MG63 (cell line): ENCODE measurements at regions not wholly inside any gene's neighbourhood (a gene's known extent, or its start where the extent isn't known, plus 50 kb on each side); places are given as distances from the start of the nearest gene placed in this dataset.

Source experiments
- DNase-seq: peaks from one replicate; pipeline ENCODE4 v3.0.0-alpha.2; 2020
- H3K27me3 ChIP-seq: fragments of 250-450 bp; sonication (Bioruptor Pico); 2 replicates; pipeline ENCODE4 v1.5.1; 2020; ENCODE audit warnings: mild to moderate bottlenecking, moderate library complexity
- H3K36me3 ChIP-seq: fragments of 250-450 bp; sonication (Bioruptor Pico); 2 replicates; pipeline ENCODE4 v1.5.1; 2020; ENCODE audit warnings: mild to moderate bottlenecking, moderate library complexity
- H3K4me3 ChIP-seq: fragments of 250-450 bp; sonication (Bioruptor Pico); 2 replicates; pipeline ENCODE4 v1.5.1; 2020; ENCODE audit warnings: mild to moderate bottlenecking, moderate library complexity
- H3K9me3 ChIP-seq: fragments of 250-450 bp; sonication (Bioruptor Pico); 2 replicates; pipeline ENCODE4 v1.5.1; 2020; ENCODE audit warnings: mild to moderate bottlenecking, moderate library complexity

GRCh38 chr10:23994459-23995046, 214.4 kb upstream of the KIAA1217 start:
- H3K36me3 ChIP-seq = no peaks in the 10 kb centered on the region
- no peaks in the 10 kb centered on the region for H3K27me3 ChIP-seq
- DNase-seq = peak; percentile 5
- H3K4me3 ChIP-seq = no peak overlapping the region
- no peaks in the 10 kb centered on the region for H3K9me3 ChIP-seq

DNA sequence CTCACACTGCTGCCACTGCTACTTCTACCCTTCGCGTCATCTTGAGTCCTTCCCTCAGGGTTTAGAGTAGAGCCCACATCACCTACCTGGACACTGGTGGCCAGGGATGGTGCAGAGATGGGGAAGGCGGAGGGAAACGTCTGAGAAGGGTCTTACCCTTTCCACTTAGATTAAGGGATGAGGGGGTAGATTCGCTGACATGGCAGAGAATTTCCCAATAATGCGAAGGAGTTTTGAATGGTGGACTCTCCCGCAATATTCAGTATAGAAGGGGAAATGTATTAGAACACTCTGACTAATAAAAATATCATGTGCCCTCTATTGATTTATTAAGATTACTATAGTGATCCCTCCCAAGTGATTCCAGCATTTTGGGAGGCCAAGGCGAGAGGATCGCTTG, 209.5 kb upstream of the KIAA1217 start:
- Histone ChIP-seq H3K27me3 (no peaks in the 10 kb centered on the region), H3K36me3 (no peaks in the 10 kb centered on the region), H3K9me3 (no peaks in the 10 kb centered on the region), H3K4me3 (no peak overlapping the region)
- no peak for DNase-seq

- Histone ChIP-seq H3K4me3 (no peak overlapping the region), H3K27me3 (no peaks in the 10 kb centered on the region)
- DNase-seq = no peak
Observed at GRCh38 chr10:24000271-24000813, 208.6 kb upstream of the KIAA1217 start.

DNA sequence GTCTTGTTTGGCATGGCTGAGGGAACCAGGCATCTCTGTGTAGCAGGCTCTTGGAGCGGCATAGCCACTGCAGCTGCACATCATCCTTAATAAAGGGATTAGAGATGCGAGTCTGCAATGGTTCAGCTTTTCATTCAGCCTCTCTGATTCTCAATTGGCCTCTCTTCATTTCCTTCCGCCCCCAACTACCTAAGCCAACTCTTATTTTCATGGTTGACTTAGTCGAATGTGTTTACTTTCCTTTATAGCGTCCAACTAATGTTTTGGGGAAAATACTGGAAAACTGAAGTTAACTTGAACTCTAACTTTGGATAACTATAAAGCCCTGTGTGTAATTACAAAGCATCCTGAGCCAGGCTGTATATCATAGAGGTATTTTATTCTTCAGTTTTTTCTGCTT, 202.2 kb upstream of the KIAA1217 start:
- Histone ChIP-seq H3K36me3 (no peaks in the 10 kb centered on the region), H3K4me3 (no peak overlapping the region), H3K9me3 (no peaks in the 10 kb centered on the region), H3K27me3 (no peaks in the 10 kb centered on the region)
- DNase-seq = no peak

More at GRCh38 chr10:24000271-24000813, 208.6 kb upstream of the KIAA1217 start:
- Histone ChIP-seq H3K9me3 (no peaks in the 10 kb centered on the region), H3K36me3 (no peaks in the 10 kb centered on the region)

DNA sequence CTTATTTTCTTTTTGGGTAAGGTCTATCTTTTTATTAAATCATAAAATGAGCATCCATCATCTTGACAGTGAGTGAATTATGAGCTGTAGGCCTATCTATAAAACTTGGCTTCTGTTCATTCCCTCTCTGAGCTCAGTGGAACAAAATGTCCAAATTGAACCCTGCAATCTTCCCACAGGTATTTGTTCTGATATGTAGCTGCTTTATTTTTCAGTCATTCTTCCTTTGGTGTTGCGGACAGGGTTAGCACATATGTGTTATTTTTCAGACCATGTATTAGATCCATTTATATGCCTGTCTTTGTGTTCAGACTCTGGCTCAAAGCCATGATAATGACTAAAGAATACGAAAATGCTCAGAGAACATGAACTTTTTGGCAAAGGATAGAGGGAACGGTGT, 201.6 kb upstream of the KIAA1217 start:
- no peak overlapping the region for H3K4me3 ChIP-seq
- DNase-seq = no peak
- H3K27me3 ChIP-seq = no peaks in the 10 kb centered on the region
- no peaks in the 10 kb centered on the region for H3K9me3 ChIP-seq
- H3K36me3 ChIP-seq = no peaks in the 10 kb centered on the region

GRCh38 chr10:24008164-24009091, 200.5 kb upstream of the KIAA1217 start:
- Histone ChIP-seq H3K4me3 (no peak overlapping the region), H3K27me3 (no peaks in the 10 kb centered on the region), H3K9me3 (no peaks in the 10 kb centered on the region), H3K36me3 (no peaks in the 10 kb centered on the region)
- peak; percentile 1 for DNase-seq

DNA sequence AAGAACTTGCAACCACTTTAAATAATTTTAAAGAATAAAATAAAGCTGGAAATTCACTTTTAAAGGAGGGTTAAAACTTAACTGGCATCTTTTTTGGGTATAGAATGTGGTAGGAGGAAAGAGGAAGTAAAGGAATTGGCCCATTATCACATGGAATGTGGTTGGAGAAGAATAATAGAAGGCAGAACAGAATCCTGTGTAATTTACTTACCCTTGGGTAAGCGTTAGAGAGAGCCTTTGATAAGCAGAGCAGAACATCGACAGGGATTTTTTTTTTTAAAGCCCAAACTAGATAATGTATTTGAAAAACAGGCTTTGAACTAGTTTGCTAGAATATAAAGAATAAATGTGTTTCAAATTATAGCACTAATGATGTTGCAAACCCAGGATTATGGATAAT, 199.8 kb upstream of the KIAA1217 start:
- no peak overlapping the region for H3K4me3 ChIP-seq
- DNase-seq = no peak
- no peaks in the 10 kb centered on the region for H3K9me3 ChIP-seq
- no peaks in the 10 kb centered on the region for H3K27me3 ChIP-seq
- no peaks in the 10 kb centered on the region for H3K36me3 ChIP-seq

- no peak for DNase-seq
- Histone ChIP-seq H3K27me3 (no peaks in the 10 kb centered on the region), H3K36me3 (no peaks in the 10 kb centered on the region), H3K9me3 (no peaks in the 10 kb centered on the region), H3K4me3 (no peak overlapping the region)
Observed at GRCh38 chr10:24009736-24010135, 199.2 kb upstream of the KIAA1217 start.

GRCh38 chr10:24010436-24010970, 198.4 kb upstream of the KIAA1217 start:
- H3K9me3 ChIP-seq = no peaks in the 10 kb centered on the region
- no peaks in the 10 kb centered on the region for H3K36me3 ChIP-seq
- H3K4me3 ChIP-seq = no peak overlapping the region
- no peaks in the 10 kb centered on the region for H3K27me3 ChIP-seq
- DNase-seq = no peak

DNA sequence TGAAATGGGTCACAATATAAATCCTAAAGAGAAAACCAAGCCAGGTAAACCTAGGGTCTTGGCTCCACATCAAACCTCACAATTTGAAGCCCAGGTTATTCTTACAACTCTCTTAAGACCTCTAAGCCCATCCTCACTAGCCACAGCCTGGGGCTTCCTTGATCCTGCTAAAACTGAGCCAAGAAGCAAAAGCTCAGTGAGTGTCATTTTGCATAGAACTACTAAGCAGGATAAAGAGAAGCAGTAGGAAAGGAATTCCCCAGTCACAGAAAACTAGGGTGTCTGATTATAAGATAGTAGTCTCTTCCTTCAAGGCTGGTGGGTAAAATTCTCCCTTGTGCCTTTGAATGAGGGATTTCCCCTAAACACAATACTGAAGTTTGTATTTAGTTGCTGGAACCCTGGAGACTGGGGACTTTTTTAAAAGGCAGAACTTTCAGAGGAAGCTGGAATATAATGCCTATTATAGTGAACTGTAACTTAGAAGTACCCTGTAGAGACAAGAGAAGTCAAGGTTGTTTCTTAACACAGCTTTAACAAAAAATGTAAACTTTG, 196.6 kb upstream of the KIAA1217 start:
- H3K9me3 ChIP-seq = no peaks in the 10 kb centered on the region
- no peak for DNase-seq
- no peak overlapping the region for H3K4me3 ChIP-seq
- H3K36me3 ChIP-seq = no peaks in the 10 kb centered on the region
- H3K27me3 ChIP-seq = no peaks in the 10 kb centered on the region

- H3K36me3 ChIP-seq = no peaks in the 10 kb centered on the region
- DNase-seq = no peak
- no peak overlapping the region for H3K4me3 ChIP-seq
- H3K9me3 ChIP-seq = no peaks in the 10 kb centered on the region
- H3K27me3 ChIP-seq = no peaks in the 10 kb centered on the region
Observed at GRCh38 chr10:24027107-24027506, 181.8 kb upstream of the KIAA1217 start.

DNA sequence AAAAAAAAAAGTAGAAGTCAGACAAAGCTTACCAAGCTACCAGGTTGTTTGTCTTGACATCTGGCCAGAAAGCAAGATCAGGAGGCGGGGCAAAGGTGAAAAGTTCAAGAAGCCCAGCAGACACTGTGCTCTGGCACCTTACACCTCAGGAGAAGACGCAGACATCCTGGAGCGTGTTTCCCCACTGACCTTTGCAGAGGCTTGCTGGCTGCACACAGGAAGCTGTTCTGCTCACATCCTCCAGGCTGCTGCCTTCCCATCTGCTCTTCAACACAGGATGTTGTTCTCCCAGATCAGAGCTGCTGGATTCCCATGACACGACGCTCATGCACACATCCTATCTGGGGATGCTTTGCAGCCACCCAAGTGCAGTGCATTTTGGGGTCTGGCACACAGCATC, 174.4 kb upstream of the KIAA1217 start:
- Histone ChIP-seq H3K36me3 (no peaks in the 10 kb centered on the region), H3K9me3 (no peaks in the 10 kb centered on the region), H3K4me3 (no peak overlapping the region), H3K27me3 (no peaks in the 10 kb centered on the region)
- no peak for DNase-seq

DNA sequence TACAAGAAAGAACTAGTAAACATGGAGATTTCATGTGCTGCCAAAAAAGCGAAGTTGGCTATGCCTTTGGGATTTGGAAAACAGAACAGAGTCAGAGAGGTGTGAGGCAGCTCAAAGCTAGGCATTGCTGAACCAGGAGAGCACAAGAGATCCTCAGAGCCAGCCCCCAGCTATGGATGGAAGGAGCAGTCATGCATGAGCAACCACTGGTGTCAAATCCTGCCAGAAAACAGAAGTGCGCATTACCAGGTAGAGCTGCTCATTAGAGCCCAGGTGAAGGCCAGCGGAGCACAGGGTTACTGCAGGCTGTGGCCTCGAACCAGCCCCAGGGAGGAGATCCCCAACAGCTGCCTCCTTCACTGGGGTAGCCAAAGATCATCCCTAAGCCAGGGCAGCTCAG, 173.2 kb upstream of the KIAA1217 start:
- DNase-seq = no peak
- H3K4me3 ChIP-seq = no peak overlapping the region
- no peaks in the 10 kb centered on the region for H3K27me3 ChIP-seq
- no peaks in the 10 kb centered on the region for H3K36me3 ChIP-seq
- no peaks in the 10 kb centered on the region for H3K9me3 ChIP-seq

DNA sequence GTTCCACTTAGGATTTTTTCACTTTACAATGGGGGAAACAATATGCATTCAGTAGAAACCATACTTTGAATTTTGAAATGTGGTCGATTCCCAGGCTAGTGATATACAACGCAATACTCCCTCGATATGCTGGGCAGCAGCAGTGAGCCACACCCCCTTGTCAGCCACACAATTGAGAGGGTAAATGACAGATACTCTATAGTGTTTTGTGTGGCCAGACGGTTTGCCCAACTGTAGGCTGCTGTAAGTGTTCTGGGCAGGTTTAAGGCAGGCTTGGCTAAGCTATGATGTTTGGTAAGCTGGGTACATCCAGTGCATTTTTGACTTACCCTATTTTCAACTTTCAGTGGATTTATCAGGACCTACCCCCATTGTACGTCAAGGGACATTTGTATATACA, 169.6 kb upstream of the KIAA1217 start:
- Histone ChIP-seq H3K36me3 (no peaks in the 10 kb centered on the region), H3K27me3 (no peaks in the 10 kb centered on the region), H3K4me3 (no peak overlapping the region), H3K9me3 (no peaks in the 10 kb centered on the region)
- DNase-seq = no peak

DNA sequence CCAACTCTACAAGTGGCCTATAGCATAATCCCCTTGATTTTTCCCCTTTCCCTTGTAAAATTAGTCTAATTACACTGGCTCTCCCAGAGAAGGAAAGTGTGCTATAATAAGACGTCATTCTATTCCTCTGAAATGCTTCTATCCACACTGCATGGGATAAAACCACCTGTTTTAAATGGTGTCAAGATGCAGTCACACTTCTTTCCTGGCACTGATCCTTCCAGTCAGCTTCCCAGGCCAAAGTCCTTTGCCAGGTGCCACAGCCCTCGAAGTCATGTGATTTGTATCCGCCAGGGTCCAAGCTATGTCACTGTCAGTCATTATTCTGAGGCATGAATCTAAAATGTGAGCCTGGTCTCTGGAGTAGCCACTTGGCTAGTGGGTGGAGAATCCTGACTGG, 169.0 kb upstream of the KIAA1217 start:
- H3K27me3 ChIP-seq = no peaks in the 10 kb centered on the region
- H3K36me3 ChIP-seq = no peaks in the 10 kb centered on the region
- DNase-seq = no peak
- H3K4me3 ChIP-seq = no peak overlapping the region
- no peaks in the 10 kb centered on the region for H3K9me3 ChIP-seq

GRCh38 chr10:24041034-24041433, 167.9 kb upstream of the KIAA1217 start:
- DNase-seq = no peak
- no peaks in the 10 kb centered on the region for H3K27me3 ChIP-seq
- no peaks in the 10 kb centered on the region for H3K36me3 ChIP-seq
- no peaks in the 10 kb centered on the region for H3K9me3 ChIP-seq
- H3K4me3 ChIP-seq = no peak overlapping the region

- H3K4me3 ChIP-seq = no peak overlapping the region
- H3K9me3 ChIP-seq = no peaks in the 10 kb centered on the region
- no peak for DNase-seq
- no peaks in the 10 kb centered on the region for H3K27me3 ChIP-seq
- no peaks in the 10 kb centered on the region for H3K36me3 ChIP-seq
Observed at GRCh38 chr10:24041834-24042233, 167.1 kb upstream of the KIAA1217 start.
